Thoracic aorta (tissue), 2 donors: ENCODE measurements at regions not wholly inside any gene's neighbourhood (a gene's known extent, or its start where the extent isn't known, plus 50 kb on each side); places are given as distances from the start of the nearest gene placed in this dataset.

Source experiments
- ATAC-seq: fragments of 150-250 bp; one replicate; pipeline ENCODE4 v1.8.0; 2017; ENCODE audit warnings: low read depth; ENCODE audit not compliant: insufficient number of reproducible peaks, low FRiP score
- DNase-seq: peaks from one replicate; pipeline ENCODE4 v3.0.0-alpha.2; 2020; ENCODE audit warnings: low spot score
- H3K27ac ChIP-seq, 2 donors: fragments of 200-600 bp; sonication (generic); 1 replicate in 1 of 2; 2 replicates in 1 of 2; pipeline ENCODE4 v1.5.1; 2016; ENCODE audit warnings: mild to moderate bottlenecking in 2 of 2, moderate library complexity in 2 of 2
- H3K27me3 ChIP-seq: fragments of 200-600 bp; sonication (generic); replicated peaks from 2 replicates; pipeline ENCODE4 v1.6.0; 2016; ENCODE audit warnings: mild to moderate bottlenecking; ENCODE audit not compliant: insufficient read depth
- H3K36me3 ChIP-seq: fragments of 200-600 bp; sonication (generic); one replicate; pipeline ENCODE4 v1.5.1; 2016
- H3K4me1 ChIP-seq, 2 donors: fragments of 200-600 bp; sonication (generic); 1 replicate in 1 of 2; 2 replicates in 1 of 2; pipeline versions ENCODE4 v1.5.1 to v1.6.0; 2016; ENCODE audit warnings: low read depth in 2 of 2, mild to moderate bottlenecking in 1 of 2; ENCODE audit not compliant: control insufficient read depth in 1 of 2
- H3K4me3 ChIP-seq: fragments of 200-600 bp; sonication (generic); 2 replicates; pipeline ENCODE4 v1.5.1; 2016; ENCODE audit warnings: mild to moderate bottlenecking
- H3K9me3 ChIP-seq: fragments of 200-600 bp; sonication (generic); 2 replicates; pipeline ENCODE4 v1.5.1; 2016
- CTCF ChIP-seq: fragments of 200-600 bp; sonication (generic); IDR thresholded peaks from one replicate; pipeline ENCODE4 v1.5.1; 2019; ENCODE audit warnings: antibody characterized with exemption

GRCh38 chr18:67969458-67969857 lies 452.9 kb upstream of the DSEL start:
- Histone ChIP-seq H3K4me1 (no peaks in the 10 kb centered on the region), H3K36me3 (no peaks in the 10 kb centered on the region), H3K4me3 (no peak overlapping the region), H3K27ac (no peak overlapping the region), H3K9me3 (no peaks in the 10 kb centered on the region), H3K27me3 (no peaks in the 10 kb centered on the region)
- DNase-seq: no peak
- no peak for TF ChIP-seq CTCF
- no peak for ATAC-seq

GRCh38 chr18:67966224-67966623 lies 449.7 kb upstream of the DSEL start:
- Histone ChIP-seq H3K9me3 (no peaks in the 10 kb centered on the region), H3K4me1 (no peaks in the 10 kb centered on the region), H3K36me3 (no peaks in the 10 kb centered on the region), H3K4me3 (no peak overlapping the region), H3K27ac (no peak overlapping the region), H3K27me3 (no peaks in the 10 kb centered on the region)
- DNase-seq: no peak
- no peak for TF ChIP-seq CTCF
- no peak for ATAC-seq

GRCh38 chr18:67964462-67964861 lies 447.9 kb upstream of the DSEL start:
- no peak overlapping the region for H3K4me3 ChIP-seq
- no peak for TF ChIP-seq CTCF
- no peak for ATAC-seq

GRCh38 chr18:67961701-67962440 lies 445.4 kb upstream of the DSEL start:
- Histone ChIP-seq H3K4me3 (no peak overlapping the region), H3K27ac (no peak overlapping the region), H3K9me3 (no peaks in the 10 kb centered on the region), H3K4me1 (no peaks in the 10 kb centered on the region), H3K36me3 (no peaks in the 10 kb centered on the region), H3K27me3 (no peaks in the 10 kb centered on the region)
- TF ChIP-seq CTCF: no peak
- ATAC-seq: no peak
- no peak for DNase-seq

More at GRCh38 chr18:67964462-67964861, 447.9 kb upstream of the DSEL start:
- no peaks in the 10 kb centered on the region for H3K36me3 ChIP-seq
- no peaks in the 10 kb centered on the region for H3K4me1 ChIP-seq
- no peak for DNase-seq
- no peak overlapping the region for H3K27ac ChIP-seq
- H3K27me3 ChIP-seq: no peaks in the 10 kb centered on the region
- H3K9me3 ChIP-seq: no peaks in the 10 kb centered on the region

GRCh38 chr18:67957684-67958083 lies 441.2 kb upstream of the DSEL start:
- Histone ChIP-seq H3K9me3 (no peaks in the 10 kb centered on the region), H3K36me3 (no peaks in the 10 kb centered on the region), H3K4me1 (no peaks in the 10 kb centered on the region), H3K27ac (no peak overlapping the region), H3K4me3 (no peak overlapping the region), H3K27me3 (no peaks in the 10 kb centered on the region)
- ATAC-seq: no peak
- TF ChIP-seq CTCF: no peak
- no peak for DNase-seq
